HG03439 (cell line): ENCODE measurements at regions not wholly inside any gene's neighbourhood (a gene's known extent, or its start where the extent isn't known, plus 50 kb on each side); places are given as distances from the start of the nearest gene placed in this dataset.

Source experiments
- ATAC-seq: cut with Tn5 transposase; IDR thresholded peaks from one replicate; pipeline ENCODE4 v1.9.1; 2021; ENCODE audit warnings: mild to moderate bottlenecking, moderate library complexity; ENCODE audit not compliant: unreplicated experiment

DNA sequence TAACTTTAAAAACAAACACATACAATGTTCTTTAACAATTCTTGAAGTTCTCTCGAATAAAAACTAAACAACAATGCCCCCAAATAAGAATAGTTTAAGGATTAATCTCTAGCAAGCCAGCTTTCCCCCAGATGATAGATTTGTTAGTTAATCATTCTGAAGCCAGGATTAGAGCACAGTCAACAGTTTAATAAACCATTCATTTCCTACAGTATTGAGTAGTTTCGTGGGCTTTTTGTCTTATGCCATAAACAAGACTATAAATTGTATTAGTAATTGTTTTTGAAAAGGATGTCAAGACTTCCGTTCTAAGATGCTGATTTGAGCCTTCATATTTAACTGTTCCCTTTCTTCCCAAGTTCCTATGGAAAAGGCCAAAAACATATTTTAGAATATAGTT, 136.6 kb downstream of the PIK3R1 start:
- ATAC-seq: no peak

DNA sequence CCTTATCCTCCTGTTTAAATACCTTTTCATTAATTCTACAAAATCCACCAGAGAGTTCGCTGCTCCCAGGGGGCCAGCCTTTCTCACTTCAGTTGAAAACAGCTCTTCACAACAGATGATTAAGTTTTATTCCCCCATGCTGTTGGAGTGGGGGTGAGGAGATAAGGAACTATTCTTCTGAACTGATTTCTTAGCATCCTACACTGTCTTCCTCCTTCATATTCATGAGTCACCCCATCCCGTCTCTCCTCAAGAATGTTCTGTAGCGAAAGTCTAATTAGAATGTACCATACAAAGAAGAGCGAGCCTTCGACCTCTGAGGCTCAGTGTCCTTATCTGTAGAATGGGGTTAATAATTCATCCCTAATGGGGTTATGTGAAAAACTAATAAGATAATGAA, 138.0 kb downstream of the PIK3R1 start:
- ATAC-seq: no peak

DNA sequence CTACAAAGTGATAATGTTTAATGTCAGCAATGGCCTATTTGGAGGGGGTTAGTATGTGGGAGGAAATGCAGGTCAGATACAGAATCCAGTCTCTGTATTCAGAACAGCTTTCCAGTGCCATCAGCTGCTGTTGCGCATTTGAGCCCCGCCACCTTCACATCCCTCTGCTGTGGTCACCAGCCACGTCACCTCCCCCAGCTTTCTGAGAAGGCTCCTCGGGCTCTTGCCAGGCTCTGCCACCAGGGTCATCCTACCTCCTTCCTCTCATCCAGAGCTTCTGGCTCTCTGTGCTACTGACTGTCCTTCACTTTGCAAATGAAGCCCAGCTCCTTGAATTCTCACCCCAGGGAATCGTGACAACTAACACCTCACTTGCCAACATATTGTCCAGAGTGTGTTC, 138.8 kb downstream of the PIK3R1 start:
- ATAC-seq: no peak

DNA sequence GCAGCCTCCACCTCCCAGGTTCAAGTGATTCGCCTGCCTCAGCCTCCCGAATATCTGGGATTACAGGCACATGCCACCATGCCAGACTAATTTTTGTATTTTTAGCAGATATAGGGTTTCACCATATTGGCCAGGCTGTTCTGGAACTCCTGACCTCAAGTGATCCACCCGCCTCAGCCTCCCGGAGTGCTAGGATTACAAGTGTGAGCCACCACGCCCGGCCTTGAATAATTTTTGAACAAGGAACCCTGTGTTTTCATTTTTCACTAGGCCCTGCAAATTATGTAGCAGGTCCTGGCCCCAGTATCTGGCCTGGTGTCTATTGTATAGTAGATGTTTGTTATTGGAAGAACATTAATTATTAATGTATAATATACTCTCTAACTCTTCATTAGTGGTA, 140.7 kb downstream of the PIK3R1 start:
- no peak for ATAC-seq

DNA sequence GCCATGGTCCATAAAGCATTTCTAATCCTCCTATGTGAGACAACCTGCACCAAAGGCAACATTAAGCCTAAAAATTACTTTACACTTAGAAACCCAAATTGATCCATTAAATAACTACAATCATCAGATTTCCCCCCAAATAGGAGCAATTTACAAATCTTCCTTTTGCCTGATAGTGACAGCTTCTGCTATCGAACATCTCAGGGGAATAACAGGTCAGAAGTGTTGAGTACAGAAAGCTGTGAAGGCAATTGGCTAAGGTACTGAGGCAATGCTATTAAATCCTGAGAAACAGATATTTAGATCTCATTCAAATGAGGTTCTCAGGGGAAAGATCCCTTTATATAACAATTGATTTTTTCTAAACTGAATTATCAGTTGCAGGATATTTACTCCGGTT, 141.1 kb downstream of the PIK3R1 start:
- ATAC-seq: no peak

DNA sequence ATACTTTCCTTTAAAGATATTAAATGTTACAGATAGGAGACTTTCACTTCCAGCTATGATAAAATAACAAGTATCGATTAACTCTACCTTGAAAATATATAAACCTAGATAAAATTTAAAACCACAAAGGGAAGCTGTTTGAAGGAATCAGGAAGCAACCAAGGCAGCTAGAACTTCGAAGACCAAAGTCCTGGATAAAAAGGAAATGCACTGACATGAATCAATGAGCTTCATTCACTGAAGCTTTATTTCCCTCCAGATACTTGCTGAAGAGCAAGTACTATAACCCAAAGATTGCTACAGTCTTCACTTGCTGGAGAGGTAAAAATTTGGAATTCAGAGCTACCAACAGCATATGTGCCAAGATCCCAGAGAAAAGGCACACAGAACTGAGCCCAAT, 144.1 kb downstream of the PIK3R1 start:
- ATAC-seq: no peak

DNA sequence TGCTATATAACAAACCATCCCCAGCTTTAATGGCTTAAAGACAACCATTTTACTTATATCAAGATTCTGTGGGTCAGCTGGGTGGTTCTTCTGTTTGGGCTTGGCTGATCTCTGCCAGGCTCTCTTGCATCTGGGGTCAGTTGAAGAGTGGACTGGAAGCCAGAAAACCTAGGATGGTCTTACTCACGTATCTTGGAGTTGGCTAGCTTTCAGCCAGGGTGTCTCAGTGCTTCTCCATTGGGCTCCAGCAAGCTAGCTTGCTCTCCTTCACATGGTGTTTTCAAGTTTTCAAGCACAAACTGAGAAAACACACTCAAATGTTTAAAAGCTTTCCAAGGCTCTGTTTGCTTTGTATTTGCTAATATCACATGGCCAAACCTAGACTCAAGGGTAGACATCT, 146.8 kb downstream of the PIK3R1 start:
- no peak for ATAC-seq

DNA sequence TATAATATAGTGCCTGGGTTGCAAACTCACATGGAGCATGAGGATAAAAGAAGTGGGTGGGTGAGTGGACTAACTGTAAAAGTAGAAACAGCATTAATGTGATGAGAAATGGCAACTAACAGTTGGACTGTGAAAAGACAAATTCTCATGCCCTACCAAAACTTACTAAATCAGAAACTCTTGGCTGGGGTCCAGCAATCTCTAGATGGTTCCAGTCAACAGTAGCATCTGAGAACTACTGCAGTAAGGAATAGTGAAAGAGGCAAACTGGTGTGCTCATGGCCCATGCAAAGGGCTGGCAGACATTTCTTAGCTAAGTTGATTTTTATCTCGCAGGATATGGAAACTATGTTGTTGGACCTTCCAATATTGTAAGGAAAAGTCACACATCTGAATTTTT, 150.3 kb downstream of the PIK3R1 start:
- ATAC-seq: no peak

DNA sequence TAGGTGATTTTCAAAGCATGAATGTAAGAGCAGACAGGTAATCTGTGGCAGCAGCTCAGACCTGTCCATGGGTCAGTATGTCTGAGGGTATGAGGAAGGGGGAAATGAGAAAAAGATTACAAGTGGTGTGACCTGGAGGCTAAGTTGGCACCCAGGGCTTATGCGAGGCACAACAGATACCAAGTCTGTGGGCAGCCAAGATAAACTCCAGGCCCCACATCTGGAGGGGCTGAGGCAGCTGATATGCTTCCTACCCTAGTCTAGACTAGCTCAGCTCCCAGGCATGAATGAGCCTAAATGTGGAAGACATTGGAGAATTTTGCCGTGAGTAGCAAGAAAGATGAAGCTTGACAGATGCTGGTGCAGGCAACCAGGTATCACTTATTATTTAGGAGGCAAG, 151.7 kb downstream of the PIK3R1 start:
- ATAC-seq: no peak

DNA sequence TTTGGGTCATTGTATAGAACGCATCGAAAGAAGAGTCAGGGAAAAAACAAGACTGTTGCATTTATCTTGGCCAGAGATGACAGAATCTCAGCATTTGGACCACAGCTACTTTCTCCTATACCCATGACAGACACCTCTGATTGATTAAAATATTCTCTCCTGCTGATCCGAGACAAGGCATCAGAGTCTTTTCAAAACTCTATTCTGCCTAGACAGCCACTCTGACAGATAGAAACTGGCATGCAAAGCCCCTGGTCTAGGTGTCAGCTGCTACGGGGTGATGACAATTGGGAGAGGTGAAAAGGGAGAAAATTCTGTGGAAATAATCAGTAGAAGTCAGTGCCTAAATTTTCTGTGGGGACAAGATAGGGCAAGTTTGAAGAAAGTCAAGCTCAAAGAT, 152.2 kb downstream of the PIK3R1 start:
- ATAC-seq: no peak

DNA sequence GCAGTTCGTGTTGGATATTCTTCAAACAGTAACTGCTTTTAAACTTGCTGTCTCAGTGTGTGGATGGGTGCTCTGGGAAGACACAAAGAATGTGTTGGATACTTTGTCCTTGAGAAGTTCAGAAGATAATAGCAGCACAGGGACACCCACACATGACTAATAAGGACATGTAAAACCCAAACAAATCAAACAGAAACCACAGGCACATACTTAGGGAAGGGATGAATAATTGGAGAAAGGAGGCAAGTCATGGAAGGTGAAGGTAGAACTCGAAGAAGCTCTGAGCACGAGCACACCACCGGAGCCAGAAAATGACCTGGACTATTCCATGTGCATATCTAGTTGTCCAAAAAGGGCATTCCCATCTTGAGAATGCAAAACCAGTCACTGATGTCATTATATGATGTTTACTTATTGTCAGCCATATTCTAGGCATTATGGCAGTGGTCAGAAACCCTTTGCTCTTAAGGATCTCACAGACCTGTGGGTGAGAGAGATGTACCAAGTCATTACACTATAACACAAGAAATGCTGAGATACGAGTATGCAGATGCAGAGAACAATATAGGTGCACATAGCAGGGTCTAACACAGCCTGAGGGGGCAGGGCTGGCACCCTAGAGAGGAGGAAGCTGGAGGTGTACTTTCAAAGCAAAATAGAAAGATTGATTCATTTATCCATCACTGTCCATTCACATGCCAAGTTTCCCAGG, 152.9 kb downstream of the PIK3R1 start:
- ATAC-seq: no peak

DNA sequence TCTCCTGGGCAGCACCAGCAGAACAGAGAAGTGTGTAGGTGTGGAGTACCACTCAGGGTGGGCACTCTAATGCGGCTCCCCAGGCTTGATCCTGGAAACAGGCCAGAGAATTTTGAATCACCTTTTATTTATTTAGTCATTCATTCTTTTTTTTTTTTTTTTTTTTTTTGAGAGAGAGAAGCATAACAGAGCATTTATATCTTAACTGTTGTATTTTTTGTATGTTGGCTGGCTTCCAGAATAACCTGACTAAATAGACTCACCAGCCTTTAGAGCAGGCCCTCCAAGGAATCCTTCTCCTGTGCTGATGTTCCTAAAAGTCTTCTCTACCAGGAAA, 153.4 kb downstream of the PIK3R1 start:
- ATAC-seq: no peak

DNA sequence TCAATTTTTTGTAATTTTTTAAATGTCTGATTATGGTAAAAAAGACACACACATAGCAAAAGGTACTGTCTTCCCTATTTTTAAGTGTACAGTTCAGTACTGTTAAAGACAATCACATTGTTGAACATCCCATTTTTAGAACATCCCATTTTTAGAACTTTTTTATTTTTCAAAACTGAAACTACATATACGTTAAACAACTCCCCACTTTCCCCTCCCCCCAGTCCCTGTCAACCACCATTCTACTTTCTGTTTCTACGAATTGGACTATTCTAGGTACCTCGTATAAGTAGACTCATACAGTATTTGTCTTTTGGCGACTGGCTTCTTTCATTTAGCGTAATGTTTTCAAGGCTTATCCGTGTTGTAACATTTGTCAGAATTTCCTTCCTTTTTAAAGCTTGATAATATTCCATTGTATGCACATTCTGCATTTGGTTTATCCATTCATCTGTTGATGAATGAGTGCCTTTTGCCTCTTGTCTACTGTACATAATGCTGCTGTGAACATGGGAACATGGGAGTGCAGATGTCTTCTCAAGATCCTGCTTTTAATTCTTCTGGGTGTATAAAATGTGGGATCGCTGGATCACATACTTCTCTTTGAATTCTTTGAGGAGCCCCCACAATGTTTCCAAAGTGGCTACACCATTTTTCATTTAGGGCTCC, 154.0 kb downstream of the PIK3R1 start:
- peak; percentile 70 for ATAC-seq

DNA sequence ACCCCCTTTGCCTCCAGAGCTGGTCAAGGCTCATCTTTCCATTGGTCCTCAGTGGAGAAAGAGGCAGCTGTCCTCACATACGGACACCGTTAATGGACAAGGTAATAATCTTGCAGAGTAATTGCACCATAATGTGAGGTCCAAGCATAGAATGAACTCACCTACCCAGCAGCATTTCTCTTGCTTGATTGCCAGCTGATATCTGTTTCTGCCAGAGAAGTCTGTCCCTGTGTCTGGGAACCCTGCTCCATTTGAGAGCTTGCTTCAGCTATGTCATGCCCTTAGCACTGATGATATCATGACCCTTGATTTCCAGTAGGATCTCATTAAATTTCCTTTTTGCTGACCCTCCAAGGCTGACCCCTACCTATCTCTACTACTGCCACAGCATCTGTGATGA, 154.6 kb downstream of the PIK3R1 start:
- ATAC-seq: no peak

DNA sequence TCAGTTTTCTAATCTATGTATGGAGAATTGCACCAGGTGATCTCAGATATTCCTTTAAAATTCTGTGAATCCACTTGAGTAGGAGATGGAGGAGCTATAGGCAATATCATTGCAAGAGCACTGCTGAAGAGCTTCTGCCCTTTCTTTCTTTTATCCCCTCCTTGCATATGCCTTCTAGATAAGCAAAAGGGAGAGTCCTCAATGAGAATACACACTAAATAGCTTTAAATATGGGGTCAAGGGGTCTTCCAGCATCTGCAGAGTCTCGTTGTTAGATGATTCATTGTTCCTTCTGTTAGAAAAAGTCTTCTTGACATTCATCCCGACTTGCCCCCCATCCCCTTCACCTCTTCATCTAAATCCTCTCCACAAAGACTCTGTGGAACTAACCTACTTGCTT, 156.1 kb downstream of the PIK3R1 start:
- ATAC-seq: no peak

DNA sequence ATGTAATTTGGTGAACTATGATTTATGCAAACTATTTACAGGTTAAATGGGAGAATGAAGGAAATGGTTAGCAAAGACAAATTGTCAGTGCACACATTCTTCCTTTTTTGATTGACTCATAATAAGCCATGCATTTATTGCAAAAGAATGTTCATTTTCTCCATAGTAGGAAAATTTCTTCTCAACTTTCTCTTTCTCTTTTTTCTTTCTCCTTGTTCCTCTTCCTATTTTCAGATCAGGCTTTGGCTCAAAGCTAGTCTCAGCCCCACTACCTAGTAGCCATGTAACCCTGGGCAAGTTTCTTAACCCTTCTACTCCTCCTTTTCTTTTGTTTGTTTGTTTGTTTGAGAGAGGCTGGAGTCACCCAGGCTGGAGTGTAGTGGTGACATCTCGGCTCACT, 156.6 kb downstream of the PIK3R1 start:
- no peak for ATAC-seq

DNA sequence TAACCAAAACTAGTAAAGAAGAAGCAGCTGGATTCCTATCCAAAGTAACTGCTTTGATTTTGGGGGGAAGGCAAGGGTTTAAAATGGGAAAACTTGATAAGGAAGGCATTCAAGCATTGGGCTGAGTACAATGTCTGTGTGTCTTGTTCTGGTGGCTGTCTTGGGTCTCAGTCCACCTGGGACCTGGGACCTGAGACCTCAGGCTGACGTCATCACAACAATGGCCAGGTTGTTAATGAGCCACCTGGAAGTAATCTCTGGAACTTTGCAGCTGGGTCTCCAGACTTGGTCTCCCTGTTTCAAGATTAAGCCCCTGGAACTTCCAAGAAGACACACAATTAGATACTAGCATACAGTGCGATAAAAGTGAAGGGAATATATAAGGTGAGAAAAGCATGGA, 157.5 kb downstream of the PIK3R1 start:
- no peak for ATAC-seq

DNA sequence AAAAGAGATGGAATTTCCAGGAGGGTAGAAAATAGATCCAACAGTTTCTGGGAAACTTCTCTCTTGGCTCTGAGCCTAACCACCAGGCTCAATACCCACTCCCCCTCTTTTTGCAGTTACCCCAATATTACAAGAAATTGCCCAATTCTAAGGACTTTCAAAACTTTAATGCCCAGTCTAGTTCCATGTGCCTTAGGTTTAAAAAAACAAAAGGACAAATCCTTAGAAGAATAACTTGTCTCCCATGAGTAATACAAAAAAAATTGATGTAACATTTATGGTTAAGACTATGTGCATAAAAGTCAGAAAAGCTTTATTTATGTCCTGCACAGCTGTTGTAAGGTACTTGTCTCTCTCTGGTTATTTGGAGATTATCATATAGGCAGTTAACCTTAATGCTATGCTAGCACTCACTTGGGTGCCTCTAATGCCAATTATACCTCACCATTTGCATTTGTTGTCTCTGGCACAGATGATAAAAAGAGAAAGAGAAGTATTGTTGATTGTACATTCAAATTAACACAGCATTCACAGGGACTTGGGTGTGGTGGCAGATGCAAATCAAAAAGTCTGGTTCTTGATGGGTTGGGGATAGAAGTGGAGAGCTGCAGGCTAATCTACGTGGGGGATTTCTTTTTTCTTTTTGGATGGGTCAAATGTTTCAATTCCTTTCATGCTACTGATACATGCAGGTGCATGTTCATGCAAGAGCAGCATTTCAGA, 159.4 kb downstream of the PIK3R1 start:
- ATAC-seq: peak; percentile 58

DNA sequence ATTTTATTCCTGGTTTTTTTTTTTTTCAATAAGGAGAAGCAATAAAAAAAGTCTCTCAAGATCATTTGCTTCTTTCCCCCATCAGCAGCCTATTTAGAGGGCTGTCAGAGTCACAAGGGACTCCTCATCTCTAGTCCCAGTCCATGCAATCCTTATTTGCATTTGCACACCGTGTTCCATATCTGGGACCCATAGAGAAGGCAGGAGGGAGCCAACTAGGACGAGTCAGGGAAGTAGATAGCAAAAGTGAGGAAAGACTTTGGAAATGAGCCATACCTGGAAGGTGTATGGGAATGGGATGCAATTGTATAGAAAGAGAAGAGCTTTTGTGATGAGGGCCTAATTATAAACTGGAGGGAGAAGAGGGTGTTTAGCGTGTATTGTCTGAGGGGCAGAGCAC, 160.0 kb downstream of the PIK3R1 start:
- ATAC-seq: no peak

DNA sequence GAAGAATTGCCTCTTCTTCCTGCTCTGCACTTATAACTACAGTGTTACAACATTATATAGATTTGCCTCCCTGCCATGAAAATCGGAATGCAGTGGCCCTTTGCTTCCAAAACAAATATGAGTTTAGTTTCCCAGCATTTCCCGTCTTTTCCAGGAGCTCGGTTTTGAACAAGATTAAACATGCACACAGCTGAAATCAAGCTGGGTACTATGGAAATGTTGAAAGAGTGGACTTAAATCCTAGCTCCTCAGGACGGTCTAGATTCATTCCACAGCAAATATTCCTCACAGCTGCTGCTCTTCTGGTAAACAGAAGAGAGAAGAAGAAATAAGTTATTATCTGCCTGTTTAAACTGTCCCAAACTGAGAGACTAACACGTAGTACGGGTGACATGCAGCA, 161.4 kb downstream of the PIK3R1 start:
- ATAC-seq: no peak

DNA sequence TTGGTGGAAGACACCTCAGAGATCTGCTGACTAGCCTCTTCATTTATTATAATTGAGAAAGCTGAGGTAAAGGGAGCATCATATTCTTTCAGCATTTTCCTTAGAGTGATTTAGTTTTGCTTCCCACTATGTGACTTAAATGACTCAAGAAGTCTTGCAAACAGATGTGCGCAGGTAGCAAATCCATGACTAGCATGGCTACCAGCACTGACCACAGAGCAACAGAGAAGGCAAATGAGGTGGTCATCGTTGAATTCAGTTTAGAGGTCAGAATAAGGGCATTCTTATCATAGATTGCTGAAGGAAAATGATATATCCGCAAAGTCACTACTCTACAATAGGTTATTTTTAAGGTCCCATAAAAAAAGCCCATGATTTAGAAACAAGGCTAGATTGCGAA, 162.2 kb downstream of the PIK3R1 start:
- no peak for ATAC-seq

DNA sequence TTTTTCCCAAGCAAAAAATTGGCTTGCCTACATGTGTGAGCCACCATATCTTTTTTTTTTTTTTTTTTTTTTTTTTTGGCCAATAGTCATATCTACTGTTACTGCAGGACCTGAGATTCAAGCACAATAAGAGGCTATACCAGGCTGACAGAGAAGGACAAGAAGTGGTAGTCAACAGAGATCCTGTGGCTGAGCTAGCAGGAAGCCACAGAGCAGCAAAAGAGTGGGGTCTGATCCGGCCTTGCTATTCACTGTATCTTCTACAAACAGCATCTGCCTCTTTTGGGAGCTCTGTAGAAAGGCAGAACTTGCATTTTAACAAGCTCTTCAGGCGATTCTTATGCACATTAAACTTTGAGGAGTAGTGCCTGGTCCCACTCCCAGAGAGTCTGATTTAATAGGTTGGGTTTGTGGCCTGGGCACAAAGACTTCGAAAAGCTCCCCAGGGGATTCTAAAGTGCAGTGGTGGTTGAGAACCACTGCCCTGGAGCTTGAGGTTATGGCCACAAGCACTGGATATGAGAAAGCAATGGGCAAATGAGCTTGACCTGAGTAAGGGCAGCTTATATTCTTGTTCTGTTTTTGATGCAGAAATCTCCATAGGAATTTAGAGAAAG, 162.8 kb downstream of the PIK3R1 start:
- ATAC-seq: peak; percentile 57
